Thymus (tissue), 11 donors: ENCODE measurements at regions not wholly inside any gene's neighbourhood (a gene's known extent, or its start where the extent isn't known, plus 50 kb on each side); places are given as distances from the start of the nearest gene placed in this dataset.

Source experiments
- DNase-seq, 9 donors: peaks; one replicate each; pipeline ENCODE4 v3.0.0-alpha.2; 2013; ENCODE audit warnings: low spot score in 9 of 9, low read depth in 6 of 9, missing footprints in 1 of 9
- H3K27ac ChIP-seq, 2 donors: one replicate each; pipeline ENCODE4 v1.5.1; 2013; ENCODE audit warnings: control low read depth in 1 of 2, low read depth in 1 of 2, low read length in 1 of 2, mild to moderate bottlenecking in 1 of 2, moderate library complexity in 1 of 2
- H3K27me3 ChIP-seq, 2 donors: one replicate each; pipeline ENCODE4 v1.5.1; 2013; ENCODE audit warnings: low read length in 1 of 2; ENCODE audit not compliant: control insufficient read depth in 2 of 2, insufficient read depth in 1 of 2
- H3K36me3 ChIP-seq, 2 donors: one replicate each; pipeline ENCODE4 v1.5.1; 2013; ENCODE audit warnings: low read length in 1 of 2, mild to moderate bottlenecking in 1 of 2, moderate library complexity in 1 of 2; ENCODE audit not compliant: control insufficient read depth in 2 of 2, insufficient read depth in 2 of 2
- H3K4me1 ChIP-seq, 2 donors: one replicate each; pipeline ENCODE4 v1.5.1; 2013; ENCODE audit warnings: low read length in 2 of 2; ENCODE audit not compliant: control insufficient read depth in 2 of 2, insufficient read depth in 2 of 2
- H3K4me3 ChIP-seq, 2 donors: one replicate each; pipeline ENCODE4 v1.5.1; 2013; ENCODE audit warnings: low read length in 2 of 2, control low read depth in 1 of 2, mild to moderate bottlenecking in 1 of 2
- H3K9me3 ChIP-seq, 2 donors: one replicate each; pipeline ENCODE4 v1.5.1; 2013; ENCODE audit warnings: low read length in 1 of 2, mild to moderate bottlenecking in 1 of 2; ENCODE audit not compliant: control insufficient read depth in 2 of 2, insufficient read depth in 1 of 2
- WGBS: extraction: QIAGEN DNeasy Blood & Tissue Kit; methylation state at CpG from one replicate; pipeline ENCODE4 v1.1.7; 2013; 5-methylcytosine and 5-hydroxymethylcytosine counted together
- donor health status: healthy.

DNA sequence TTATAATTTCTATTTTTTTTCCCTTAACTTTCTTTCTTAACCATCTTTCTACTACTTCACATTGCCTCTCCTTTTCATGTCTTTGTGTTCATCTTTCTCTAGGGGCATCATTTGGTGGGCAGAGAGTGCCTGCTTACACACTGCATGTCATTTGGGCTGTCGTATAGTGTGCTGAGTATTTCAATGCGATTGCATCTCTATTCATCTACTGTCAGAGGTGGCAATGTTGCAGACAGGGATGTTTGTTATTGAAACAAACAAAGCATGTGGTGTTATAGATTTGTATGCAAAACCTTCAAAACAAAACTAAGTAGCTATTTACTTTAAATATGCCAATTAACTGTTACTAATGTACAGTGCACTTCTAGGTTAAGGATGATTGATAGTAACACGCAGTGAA is 141.1 kb upstream of the MEF2C start:
- Histone ChIP-seq H3K4me3 (no peak overlapping the region), H3K9me3 (peaks cover 0 to 4% of the 10 kb centered on the region in 2 donors), H3K4me1 (no peaks in the 10 kb centered on the region), H3K36me3 (no peaks in the 10 kb centered on the region), H3K27me3 (no peaks in the 10 kb centered on the region), H3K27ac (no peak overlapping the region)
- DNase-seq = no peak
- WGBS = 97% methylated on average over 3 of the region's 3 CpGs

DNA sequence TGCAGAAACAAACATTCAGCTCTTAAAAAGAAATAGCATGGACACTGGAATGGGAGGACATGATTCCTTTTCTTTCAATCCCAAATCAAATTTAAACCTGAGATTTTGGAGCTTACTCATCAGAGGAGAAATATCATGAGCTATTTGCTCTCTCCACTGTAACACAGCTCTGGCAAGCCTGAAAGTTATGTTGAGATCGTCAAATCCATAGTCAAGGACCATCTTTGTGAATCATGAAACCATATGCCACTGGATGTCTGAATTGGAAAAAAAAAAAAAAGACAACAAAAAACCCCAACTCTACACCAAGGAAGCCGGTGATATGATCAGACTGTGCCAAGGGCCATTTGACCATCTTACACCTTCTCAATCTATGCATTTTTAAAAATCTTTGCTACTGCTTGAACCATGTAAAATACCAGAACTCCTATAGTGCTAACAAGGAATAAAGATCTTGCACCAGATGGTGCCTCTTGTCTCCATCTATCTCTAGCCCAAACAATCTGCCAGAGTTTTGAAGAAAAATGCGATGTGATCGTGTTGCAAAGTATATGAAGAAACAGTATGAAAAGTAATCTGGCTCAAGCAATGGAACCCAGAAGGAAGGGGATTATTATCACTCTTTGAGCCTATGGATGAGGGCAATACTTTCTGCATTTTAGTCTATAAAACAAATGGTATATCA is 138.1 kb upstream of the MEF2C start:
- Histone ChIP-seq H3K4me1 (no peaks in the 10 kb centered on the region), H3K4me3 (no peak overlapping the region), H3K27ac (no peak overlapping the region), H3K9me3 (no peaks in the 10 kb centered on the region), H3K36me3 (no peaks in the 10 kb centered on the region), H3K27me3 (no peaks in the 10 kb centered on the region)
- DNase-seq = no peak
- WGBS = over 99% methylated on average over 4 of the region's 4 CpGs

DNA sequence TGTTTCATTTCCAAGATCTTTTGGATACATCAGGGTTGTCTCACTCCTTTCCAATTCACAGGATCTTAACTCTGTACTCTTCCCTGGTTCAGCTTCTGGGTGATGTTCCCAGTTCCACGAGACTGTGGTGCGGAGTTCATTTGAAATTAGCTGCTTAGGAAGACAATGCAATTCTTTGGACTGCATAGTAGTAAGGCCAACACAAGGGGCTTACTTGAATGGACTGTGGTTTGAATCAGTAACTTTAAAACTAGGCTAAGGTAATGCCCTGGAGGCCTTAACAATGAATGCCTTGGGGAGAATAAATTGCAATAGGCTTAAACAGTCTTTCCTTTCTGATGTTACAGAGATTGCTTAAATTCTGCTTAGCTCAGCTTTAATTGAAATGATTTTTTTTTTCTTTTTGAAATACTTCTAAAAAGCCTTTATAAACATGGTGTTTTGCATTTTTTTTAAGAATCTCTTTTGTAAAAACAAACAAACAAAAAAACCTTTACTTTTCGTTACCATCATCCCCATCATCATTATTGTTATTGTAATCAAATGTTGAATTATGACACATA is 133.8 kb upstream of the MEF2C start:
- no peak for DNase-seq
- no peaks in the 10 kb centered on the region for H3K36me3 ChIP-seq
- no peaks in the 10 kb centered on the region for H3K4me1 ChIP-seq
- WGBS = 97% methylated on average over 3 of the region's 3 CpGs
- H3K27me3 ChIP-seq = no peaks in the 10 kb centered on the region
- H3K27ac ChIP-seq = no peak overlapping the region
- no peaks in the 10 kb centered on the region for H3K9me3 ChIP-seq
- H3K4me3 ChIP-seq = no peak overlapping the region

DNA sequence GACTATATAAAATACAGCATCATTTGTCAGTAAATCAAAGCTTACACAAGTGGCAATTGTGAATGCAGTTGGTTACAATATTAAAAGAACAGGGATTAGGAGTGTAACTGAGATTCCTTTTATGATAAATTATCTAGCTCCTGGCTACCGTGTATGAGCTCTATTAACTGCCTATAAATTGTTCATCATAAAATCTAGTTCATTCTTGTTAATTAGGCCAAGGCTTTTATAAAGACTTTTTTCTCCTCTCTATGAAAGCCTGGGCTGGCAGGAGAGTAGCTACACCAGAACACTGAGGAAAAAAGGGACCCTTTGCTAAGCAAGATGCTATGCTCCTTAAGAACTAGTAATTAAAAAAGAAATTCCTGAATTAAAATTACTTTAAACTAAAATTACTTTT is 132.4 kb upstream of the MEF2C start:
- H3K36me3 ChIP-seq = no peaks in the 10 kb centered on the region
- no peak overlapping the region for H3K4me3 ChIP-seq
- no peaks in the 10 kb centered on the region for H3K4me1 ChIP-seq
- 90% methylated on average over 1 of the region's 1 CpG for WGBS
- no peak for DNase-seq
- no peaks in the 10 kb centered on the region for H3K27me3 ChIP-seq
- H3K9me3 ChIP-seq = no peaks in the 10 kb centered on the region
- H3K27ac ChIP-seq = no peak overlapping the region

DNA sequence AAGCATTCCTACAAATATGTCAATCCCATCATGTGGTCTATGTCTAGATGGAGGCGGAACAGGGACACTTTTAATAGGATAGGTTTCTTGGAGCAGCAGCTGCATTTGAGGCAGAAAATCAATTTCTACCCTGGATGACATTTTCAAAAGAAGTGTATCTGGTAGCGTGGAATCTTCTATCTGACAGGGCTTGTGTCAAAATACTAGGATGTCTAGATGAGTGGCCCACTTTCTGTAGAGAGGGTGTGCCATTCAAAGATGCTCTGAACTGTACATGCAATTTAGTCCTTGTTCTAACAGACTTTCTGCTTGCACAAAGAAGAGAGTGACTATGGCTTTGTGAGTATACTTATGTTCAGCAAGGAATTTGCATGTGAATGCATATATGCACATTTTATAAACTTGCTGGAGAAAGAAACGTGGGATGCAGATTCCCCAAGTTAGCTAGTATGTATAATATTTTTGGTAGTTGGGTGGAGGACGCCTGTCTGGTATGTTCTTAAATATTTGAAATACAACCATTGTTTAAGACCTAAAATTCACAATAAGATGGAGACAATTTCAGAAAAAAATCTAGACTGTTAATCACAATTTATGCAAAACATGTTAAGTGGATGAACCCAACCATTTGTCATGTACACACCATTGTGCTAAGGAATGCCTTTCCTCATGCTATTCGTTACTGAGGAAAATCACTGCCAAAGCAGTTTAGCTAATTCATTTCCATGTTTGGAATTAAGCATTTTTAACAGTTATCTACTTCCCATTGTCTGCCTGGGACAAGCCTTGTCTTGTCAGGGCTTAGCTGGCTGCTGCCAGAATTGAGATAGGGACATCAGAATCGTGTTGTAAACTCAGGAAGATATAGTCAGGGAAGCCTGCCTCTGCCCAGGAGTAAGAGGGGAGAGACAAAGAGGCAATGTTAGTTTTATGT is 129.1 kb upstream of the MEF2C start:
- Histone ChIP-seq H3K9me3 (no peaks in the 10 kb centered on the region), H3K4me1 (no peaks in the 10 kb centered on the region), H3K36me3 (no peaks in the 10 kb centered on the region), H3K4me3 (no peak overlapping the region), H3K27me3 (no peaks in the 10 kb centered on the region), H3K27ac (no peak overlapping the region)
- WGBS = 92% methylated on average over 6 of the region's 6 CpGs
- no peak for DNase-seq

DNA sequence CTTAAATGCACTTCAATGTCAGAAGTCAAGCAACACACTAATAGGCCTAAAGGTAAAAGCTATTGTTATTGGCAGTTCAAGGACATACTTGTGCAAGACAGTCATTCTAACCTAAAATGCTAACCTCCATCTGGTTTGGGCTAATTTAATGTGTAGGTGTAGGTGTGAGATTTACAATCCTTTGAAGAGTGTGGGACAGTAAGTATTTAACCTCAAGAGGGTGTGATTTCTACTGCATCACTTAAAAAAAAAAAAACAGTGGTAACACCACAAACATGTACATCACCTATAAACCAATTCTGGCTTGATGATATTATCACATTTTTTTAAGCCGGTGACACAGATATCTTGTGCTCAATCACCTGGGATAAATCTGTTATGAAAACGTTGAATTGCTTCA is 127.5 kb upstream of the MEF2C start:
- 93% methylated on average over 2 of the region's 2 CpGs for WGBS
- Histone ChIP-seq H3K4me3 (no peak overlapping the region), H3K27me3 (no peaks in the 10 kb centered on the region), H3K27ac (no peak overlapping the region), H3K9me3 (no peaks in the 10 kb centered on the region), H3K4me1 (no peaks in the 10 kb centered on the region), H3K36me3 (no peaks in the 10 kb centered on the region)
- no peak for DNase-seq

DNA sequence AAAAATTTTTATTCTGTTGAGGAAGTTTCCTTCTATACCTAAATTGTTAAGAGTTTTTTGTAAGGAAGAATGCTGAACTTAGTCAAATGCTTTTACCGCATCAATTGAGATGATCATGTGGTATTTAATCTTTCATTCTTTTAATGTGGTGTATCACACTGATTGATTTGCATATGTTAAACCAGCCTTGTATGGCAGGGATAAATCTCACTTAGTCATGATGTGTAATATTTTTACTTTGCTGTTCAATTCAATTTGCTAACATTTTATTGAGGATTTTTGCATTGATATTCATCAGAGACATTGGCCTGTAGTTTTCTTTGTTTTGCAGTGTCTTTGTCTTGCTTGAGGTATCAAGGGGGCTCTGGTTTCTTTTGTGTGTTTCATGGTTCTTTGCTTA is 125.3 kb upstream of the MEF2C start:
- DNase-seq = no peak
- peaks cover 0 to 8% of the 10 kb centered on the region in 2 donors for H3K9me3 ChIP-seq
- H3K4me1 ChIP-seq = no peaks in the 10 kb centered on the region
- no peak overlapping the region for H3K27ac ChIP-seq
- no peaks in the 10 kb centered on the region for H3K36me3 ChIP-seq
- no peak overlapping the region for H3K4me3 ChIP-seq
- H3K27me3 ChIP-seq = no peaks in the 10 kb centered on the region
- 100% methylated on average over 1 of the region's 1 CpG for WGBS

DNA sequence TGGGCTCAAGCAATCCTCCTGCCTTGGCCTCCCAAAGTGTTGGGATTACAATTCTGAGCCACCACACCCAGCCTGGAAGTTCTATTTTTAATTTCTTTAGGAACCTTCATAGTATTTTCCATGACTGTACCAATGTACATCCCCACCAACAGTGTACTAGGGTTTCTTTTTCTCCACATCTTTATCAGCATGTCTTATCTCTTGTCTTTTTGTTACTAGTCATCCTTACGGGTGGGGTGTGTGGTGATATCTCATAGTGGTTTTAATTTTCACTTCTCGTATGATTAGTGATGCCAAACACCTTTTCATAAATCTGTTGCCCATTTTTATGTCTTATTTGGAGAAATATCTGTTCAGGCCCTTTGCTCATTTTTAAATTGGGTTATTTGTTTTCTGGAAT is 123.0 kb upstream of the MEF2C start:
- H3K36me3 ChIP-seq = no peaks in the 10 kb centered on the region
- H3K27me3 ChIP-seq = no peaks in the 10 kb centered on the region
- no peak overlapping the region for H3K27ac ChIP-seq
- WGBS = 94% methylated on average over 2 of the region's 2 CpGs
- H3K4me3 ChIP-seq = no peak overlapping the region
- H3K9me3 ChIP-seq = peaks cover 0 to 8% of the 10 kb centered on the region in 2 donors
- no peak for DNase-seq
- no peaks in the 10 kb centered on the region for H3K4me1 ChIP-seq

DNA sequence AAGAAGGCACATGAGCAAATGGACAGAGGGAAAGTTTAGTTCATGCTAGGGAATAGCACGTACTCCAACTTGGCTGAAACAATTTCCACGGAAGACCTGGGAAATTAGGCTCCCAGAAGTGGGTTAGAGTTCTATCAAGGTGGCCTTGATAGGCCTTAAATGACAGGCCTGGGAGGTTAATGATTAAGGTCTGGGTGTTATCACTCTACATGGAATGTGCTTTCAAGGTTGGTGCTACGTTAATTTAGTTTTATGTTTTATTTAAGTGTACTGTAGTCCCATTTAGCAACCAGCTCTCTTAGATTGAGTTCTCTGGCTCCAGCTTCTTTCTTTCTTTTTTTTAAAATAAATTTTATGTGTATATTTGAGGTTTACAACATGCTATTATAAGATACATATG is 121.4 kb upstream of the MEF2C start:
- WGBS = 98% methylated on average over 3 of the region's 3 CpGs
- H3K36me3 ChIP-seq = no peaks in the 10 kb centered on the region
- H3K9me3 ChIP-seq = peaks cover 0 to 8% of the 10 kb centered on the region in 2 donors
- H3K4me3 ChIP-seq = no peak overlapping the region
- H3K27ac ChIP-seq = no peak overlapping the region
- H3K27me3 ChIP-seq = no peaks in the 10 kb centered on the region
- DNase-seq = no peak
- H3K4me1 ChIP-seq = no peaks in the 10 kb centered on the region
